ENCODE measurements at regions not wholly inside any gene's neighbourhood (a gene's known extent, or its start where the extent isn't known, plus 50 kb on each side); places are given as distances from the start of the nearest gene placed in this dataset.

GRCh38 chr15:53462651-53463050 lies 296.8 kb downstream of the WDR72 start:
- no peak for DNase-seq (ENCODE audit: low read depth, low spot score)

GRCh38 chr15:53461677-53462076 lies 297.8 kb downstream of the WDR72 start:
- no peak for DNase-seq (ENCODE audit: low read depth, low spot score)

- DNase-seq (ENCODE audit: low read depth, low spot score): no peak
These were observed 300.7 kb downstream of the WDR72 start for GRCh38 chr15:53458736-53459135.

- no peak for DNase-seq (ENCODE audit: low read depth, low spot score)
These were observed 302.0 kb downstream of the WDR72 start for GRCh38 chr15:53457479-53457878.

- no peak for DNase-seq (ENCODE audit: low read depth, low spot score)
These were observed 304.4 kb downstream of the WDR72 start for GRCh38 chr15:53454843-53455721.

GRCh38 chr15:53454535-53454842 lies 305.0 kb downstream of the WDR72 start:
- no peak for DNase-seq (ENCODE audit: low read depth, low spot score)

- DNase-seq (ENCODE audit: low read depth, low spot score): no peak
These were observed 306.0 kb downstream of the WDR72 start for GRCh38 chr15:53453253-53454105.

GRCh38 chr15:53448232-53449015 lies 311.0 kb downstream of the WDR72 start:
- DNase-seq (ENCODE audit: low read depth, low spot score): no peak

- DNase-seq (ENCODE audit: low read depth, low spot score): no peak
These were observed 311.7 kb downstream of the WDR72 start for GRCh38 chr15:53447742-53448141.

GRCh38 chr15:53447053-53447574 lies 312.3 kb downstream of the WDR72 start:
- no peak for DNase-seq (ENCODE audit: low read depth, low spot score)

GRCh38 chr15:53446376-53446775 lies 313.1 kb downstream of the WDR72 start:
- DNase-seq (ENCODE audit: low read depth, low spot score): no peak

GRCh38 chr15:53445531-53445930 lies 313.9 kb downstream of the WDR72 start:
- DNase-seq (ENCODE audit: low read depth, low spot score): no peak

GRCh38 chr15:53437985-53438841 lies 321.2 kb downstream of the WDR72 start:
- no peak for DNase-seq (ENCODE audit: low read depth, low spot score)

- DNase-seq (ENCODE audit: low read depth, low spot score): no peak
These were observed 322.1 kb downstream of the WDR72 start for GRCh38 chr15:53437366-53437765.

GRCh38 chr15:53434174-53434678 lies 325.2 kb downstream of the WDR72 start:
- DNase-seq (ENCODE audit: low read depth, low spot score): no peak

- DNase-seq (ENCODE audit: low read depth, low spot score): no peak
These were observed 343.1 kb downstream of the WDR72 start for GRCh38 chr15:53416219-53416940.

- no peak for DNase-seq (ENCODE audit: low read depth, low spot score)
These were observed 345.3 kb downstream of the WDR72 start for GRCh38 chr15:53414167-53414566.

GRCh38 chr15:53412542-53412941 lies 346.9 kb downstream of the WDR72 start:
- DNase-seq (ENCODE audit: low read depth, low spot score): no peak

- no peak for DNase-seq (ENCODE audit: low read depth, low spot score)
These were observed 354.5 kb downstream of the WDR72 start for GRCh38 chr15:53404930-53405493.

GRCh38 chr15:53401503-53401902 lies 358.0 kb downstream of the WDR72 start:
- DNase-seq (ENCODE audit: low read depth, low spot score): no peak
